ENCODE measurements at regions not wholly inside any gene's neighbourhood (a gene's known extent, or its start where the extent isn't known, plus 50 kb on each side); places are given as distances from the start of the nearest gene placed in this dataset.

- TF ChIP-seq EP300 (IDR thresholded peaks at IDR 0.05), result no peak
- no peak for TF ChIP-seq CTCF (IDR thresholded peaks at IDR 0.05)
- no peak for TF ChIP-seq POLR2A (IDR thresholded peaks at IDR 0.05)
Measured at GRCh38 chr4:130659320-130659719, 1563.4 kb downstream of the C4orf33 start.

Data from gastroesophageal sphincter (tissue), 3 donors.